ENCODE measurements at regions not wholly inside any gene's neighbourhood (a gene's known extent, or its start where the extent isn't known, plus 50 kb on each side); places are given as distances from the start of the nearest gene placed in this dataset.

DNA sequence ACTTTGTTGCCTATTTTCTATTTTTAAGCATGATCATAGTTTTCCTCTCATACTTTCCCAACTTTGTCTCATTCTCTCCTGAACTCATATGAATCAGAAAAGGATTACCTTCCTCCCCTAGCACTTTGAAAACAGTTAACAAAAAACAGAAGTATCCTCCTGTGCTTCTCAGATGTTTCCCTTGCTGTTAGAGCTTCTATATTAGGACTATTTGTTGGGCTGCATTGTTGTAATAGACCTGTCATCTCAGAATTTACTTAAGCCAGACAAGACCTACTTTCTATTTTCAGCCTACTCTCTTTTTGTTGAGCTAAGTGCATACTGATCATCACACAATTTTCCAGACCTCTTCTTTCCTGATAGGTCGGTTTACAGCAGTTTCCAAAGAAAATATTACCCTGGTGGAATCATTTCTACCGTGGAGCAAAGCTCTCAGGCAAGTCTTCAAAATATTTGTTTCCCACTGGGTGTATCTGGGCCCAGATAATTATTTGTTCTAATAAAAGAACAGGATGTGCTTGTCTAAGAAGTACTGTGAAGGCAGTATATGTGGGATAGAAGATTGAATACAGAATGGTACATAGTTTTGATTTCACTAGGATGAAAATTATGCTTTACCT is 411.9 kb upstream of the KLF6 start:
- no peak for DNase-seq (ENCODE audit: low read depth in 2 of 2)

DNA sequence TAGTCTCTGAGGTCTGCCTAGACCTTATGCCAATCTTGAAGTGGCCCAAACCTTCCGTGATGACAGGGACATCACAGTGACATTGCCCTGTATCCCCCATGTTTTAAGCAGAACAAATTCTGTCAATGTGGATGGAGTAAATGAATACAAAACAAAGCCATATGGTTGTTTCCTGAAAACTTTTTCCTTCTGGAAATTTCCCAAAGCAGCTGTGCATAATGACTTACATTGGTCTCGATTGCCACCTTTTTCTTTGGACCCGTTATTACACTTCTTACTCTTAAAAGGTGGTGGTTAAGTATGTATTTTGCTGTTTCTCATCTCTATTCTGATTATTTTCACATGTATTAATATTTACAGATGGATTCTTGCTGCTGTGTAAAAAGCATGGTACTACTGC is 411.2 kb upstream of the KLF6 start:
- DNase-seq (ENCODE audit: low read depth in 2 of 2), result no peak

DNA sequence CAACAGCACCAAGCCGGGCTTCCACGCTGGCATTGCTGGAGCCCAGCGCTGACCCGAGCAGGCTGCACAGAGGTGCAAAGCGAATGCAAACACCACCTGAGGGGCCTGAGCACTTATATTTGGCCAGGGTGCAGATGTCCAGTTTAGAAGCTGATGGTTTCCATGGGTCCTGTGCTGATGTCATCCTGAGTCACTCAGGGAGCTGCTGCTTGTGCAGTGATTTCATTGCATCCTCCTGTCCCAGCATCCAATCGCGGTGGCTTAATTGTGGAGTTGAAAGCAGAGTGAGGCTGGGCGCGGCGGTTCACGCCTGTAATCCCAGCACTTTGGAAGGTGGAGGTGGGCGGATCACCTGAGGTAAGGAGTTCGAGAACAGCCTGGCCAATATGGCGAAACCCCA is 410.2 kb upstream of the KLF6 start:
- DNase-seq (ENCODE audit: low read depth in 2 of 2), result no peak

GRCh38 chr10:4194231-4194630 is 409.2 kb upstream of the KLF6 start:
- DNase-seq (ENCODE audit: low read depth in 2 of 2), result no peak

- DNase-seq (ENCODE audit: low read depth in 2 of 2), result no peak
These were observed 406.9 kb upstream of the KLF6 start for GRCh38 chr10:4191894-4192293.

DNA sequence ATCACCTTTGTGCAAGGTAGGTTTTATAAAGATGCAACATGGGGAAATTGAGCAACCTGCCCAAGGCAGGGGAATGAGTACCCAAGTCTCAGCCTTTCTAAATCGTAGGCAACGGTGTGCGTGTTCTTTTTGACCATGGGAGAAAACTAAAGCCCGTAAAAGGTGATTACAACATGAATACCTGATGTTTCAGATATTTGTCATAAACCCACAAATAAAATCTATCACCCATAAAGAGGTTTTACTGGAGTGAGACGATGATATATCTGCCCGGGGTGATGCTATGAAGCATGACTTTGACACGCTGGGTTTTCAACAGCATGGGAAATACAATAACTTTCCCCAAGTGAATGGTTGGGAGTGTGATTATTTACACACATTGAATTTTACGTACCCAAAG is 406.3 kb upstream of the KLF6 start:
- no peak for DNase-seq (ENCODE audit: low read depth in 2 of 2)

GRCh38 chr10:4190876-4191275 is 405.9 kb upstream of the KLF6 start:
- no peak for DNase-seq (ENCODE audit: low read depth in 2 of 2)

- DNase-seq (ENCODE audit: low read depth in 2 of 2), result no peak
These were observed 404.3 kb upstream of the KLF6 start for GRCh38 chr10:4189281-4189680.

DNA sequence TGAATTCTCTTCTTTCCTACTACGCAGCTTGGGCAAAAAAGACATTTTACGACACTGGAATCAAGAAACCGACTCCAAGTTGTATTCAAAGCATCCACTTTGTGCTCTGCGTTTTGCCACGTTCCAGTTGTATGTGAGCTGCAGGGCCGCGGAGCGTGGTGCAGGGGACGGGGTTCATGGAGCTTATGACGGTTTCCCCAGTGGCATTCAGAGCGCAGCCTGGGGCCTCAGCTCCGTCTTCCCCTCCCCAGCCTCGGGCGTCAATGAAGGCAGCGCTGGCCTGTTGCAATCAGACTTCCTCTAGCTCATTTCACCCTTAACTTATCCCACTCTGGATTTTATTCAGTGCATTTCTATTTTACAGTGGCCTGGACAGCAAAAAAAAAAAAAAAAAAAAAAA is 403.4 kb upstream of the KLF6 start:
- DNase-seq (ENCODE audit: low read depth in 2 of 2), result no peak

DNA sequence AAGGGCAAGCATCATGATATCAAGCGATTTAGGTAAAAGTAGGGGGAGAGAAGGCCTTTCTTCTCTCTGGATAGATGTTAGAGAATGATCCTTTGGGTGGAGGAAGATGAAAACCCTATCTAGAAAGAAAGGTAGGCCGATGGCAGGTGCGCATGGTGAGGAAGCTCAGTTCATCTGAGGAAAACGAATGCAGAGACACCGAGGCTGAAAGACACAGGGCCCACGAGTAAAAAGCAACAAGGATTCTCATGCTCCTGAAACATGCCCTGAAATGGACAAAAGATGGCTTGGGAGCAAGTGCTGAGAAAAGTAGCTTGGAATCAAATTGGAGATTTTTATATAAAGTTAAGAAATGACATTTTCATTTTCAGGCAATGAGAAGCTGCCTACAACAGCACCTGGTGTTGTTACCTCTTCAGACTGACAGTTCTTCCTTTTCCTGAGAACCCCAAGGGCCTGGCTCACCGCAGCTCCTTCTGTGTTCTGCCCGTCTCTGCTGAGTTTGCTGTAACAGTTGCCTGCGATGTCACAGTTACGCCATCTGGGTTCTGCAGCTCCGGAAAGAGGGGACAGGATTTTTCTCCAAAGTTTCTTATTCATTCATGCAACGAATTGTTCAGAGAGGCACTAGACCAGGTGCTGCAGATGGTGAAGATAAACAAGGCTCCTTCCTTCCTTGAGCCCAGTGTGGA is 402.0 kb upstream of the KLF6 start:
- no peak for DNase-seq (ENCODE audit: low read depth in 2 of 2)

GRCh38 chr10:4183761-4184261 is 398.8 kb upstream of the KLF6 start:
- DNase-seq (ENCODE audit: low read depth in 2 of 2), result peak; percentile 19 to 20

GRCh38 chr10:4181621-4182049 is 396.6 kb upstream of the KLF6 start:
- no peak for DNase-seq (ENCODE audit: low read depth in 2 of 2)

GRCh38 chr10:4181081-4181480 is 396.1 kb upstream of the KLF6 start:
- no peak for DNase-seq (ENCODE audit: low read depth in 2 of 2)

GRCh38 chr10:4177791-4178190 is 392.8 kb upstream of the KLF6 start:
- DNase-seq (ENCODE audit: low read depth in 2 of 2), result no peak

DNA sequence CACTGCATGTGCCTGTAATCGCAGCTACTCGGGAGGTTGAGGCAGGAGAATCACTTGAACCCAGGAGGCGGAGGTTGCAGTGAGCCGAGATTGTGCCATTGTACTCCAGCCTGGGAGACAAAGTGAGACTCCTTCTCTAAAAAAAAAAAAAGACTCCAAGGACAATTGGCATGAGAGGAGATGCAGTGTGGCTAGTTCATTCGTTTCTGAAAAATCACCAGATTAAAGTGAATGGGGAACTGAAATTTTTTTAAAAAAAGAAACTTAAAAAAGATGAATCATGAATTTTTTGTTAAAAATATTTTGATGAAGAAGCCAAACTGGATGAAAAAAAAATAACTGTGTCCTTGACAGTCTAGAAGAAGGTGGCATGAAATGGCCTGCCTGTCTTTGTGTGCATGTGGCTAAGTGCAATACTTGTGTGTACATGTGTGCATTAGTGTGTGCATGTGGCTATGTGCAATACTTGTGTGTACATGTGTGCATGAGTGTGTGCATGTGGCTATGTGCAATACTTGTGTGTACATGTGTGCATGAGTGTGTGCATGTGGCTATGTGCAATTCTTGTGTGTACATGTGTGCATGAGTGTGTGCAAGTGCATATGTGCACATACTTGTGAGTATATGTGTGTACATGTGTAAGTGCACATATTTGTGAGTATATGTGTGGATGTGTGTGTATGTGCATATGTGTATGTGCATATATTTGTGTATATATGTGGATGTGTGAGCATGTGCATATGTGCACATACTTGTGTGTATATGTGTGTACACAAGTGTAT is 391.7 kb upstream of the KLF6 start:
- no peak for DNase-seq (ENCODE audit: low read depth in 2 of 2)

GRCh38 chr10:4174197-4174596 is 389.2 kb upstream of the KLF6 start:
- no peak for DNase-seq (ENCODE audit: low read depth in 2 of 2)

GRCh38 chr10:4170633-4171314 is 385.8 kb upstream of the KLF6 start:
- no peak for DNase-seq (ENCODE audit: low read depth in 2 of 2)

- DNase-seq (ENCODE audit: low read depth in 2 of 2), result no peak
These were observed 385.2 kb upstream of the KLF6 start for GRCh38 chr10:4170181-4170580.

GRCh38 chr10:4169448-4169847 is 384.4 kb upstream of the KLF6 start:
- DNase-seq (ENCODE audit: low read depth in 2 of 2), result no peak

DNA sequence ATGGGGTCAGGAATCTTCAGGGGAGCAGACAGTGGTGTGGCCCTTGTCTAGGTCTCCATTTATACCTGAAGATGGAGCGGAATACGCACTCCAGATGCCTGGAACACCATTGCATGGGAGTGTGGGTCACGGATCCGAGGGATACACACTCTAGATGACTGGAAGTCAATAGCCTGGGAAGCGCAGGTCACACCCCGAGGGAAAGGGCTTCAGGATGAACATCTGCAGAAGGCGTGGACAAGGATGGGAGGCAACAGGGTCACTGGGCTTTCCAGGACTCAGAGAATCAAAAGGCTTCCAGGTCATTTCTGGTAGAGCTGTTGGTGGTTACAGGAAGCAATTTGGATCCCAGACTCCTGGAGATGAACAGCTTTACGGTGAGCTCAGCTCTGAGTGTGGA is 382.2 kb upstream of the KLF6 start:
- DNase-seq (ENCODE audit: low read depth in 2 of 2), result no peak

DNA sequence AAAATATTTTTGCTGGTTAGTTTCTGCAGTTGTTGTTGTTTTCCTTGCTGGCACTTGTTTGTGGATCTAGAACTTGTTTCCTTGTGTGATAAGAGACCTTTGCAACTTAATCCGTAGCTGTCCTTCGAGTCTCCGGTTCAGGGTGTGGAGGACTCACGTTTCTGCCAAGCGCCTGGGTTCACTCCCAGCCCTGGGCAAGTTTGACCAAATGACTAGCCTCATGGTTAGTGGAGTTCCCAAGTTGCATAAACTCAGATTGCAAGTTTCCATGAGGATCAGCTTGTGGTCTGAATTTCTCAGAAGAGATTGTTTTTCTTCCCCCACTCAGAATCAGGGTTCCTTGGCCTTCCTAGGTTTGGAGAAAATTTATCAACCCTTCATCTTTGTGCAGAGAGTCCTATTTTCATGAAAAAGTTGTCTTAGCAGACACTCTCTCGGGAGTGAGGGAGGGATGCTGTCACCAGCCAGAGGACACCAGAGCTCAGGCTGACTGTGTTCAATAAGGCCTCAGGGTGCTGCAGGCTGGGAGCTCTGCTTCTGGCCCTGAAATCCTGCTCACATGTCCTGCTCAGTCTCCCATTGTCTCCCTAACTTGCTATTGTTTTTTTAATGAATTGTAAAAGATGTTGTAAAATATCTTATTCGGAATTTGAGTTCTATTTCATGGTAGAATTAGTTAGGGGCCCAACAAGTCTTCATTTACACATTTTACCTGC is 377.7 kb upstream of the KLF6 start:
- no peak for DNase-seq (ENCODE audit: low read depth in 2 of 2)

DNA sequence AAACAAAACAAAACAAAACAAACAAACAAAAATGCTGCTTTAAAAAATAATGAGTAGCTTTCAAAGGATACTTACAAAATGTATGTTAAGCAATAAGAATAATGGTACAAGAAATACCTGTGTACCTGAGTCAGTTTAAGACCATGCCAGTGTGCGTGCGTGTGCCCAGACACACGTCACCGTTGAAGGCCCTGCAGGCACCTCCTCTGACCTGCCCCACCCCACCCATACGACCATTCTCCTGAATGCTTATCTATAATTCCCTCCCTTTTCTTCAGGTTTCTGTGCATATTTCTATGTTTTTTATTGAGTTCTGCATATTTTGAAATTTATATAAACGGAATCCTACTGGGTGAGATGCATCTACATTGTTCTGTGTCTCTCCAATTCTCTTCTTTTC is 374.2 kb upstream of the KLF6 start:
- DNase-seq (ENCODE audit: low read depth in 2 of 2), result no peak

All from fibroblast of skin of left biceps (primary cell).